ENCODE measurements at regions not wholly inside any gene's neighbourhood (a gene's known extent, or its start where the extent isn't known, plus 50 kb on each side); places are given as distances from the start of the nearest gene placed in this dataset.

- no peak for DNase-seq (ENCODE audit: low read depth in 3 of 3, low spot score in 2 of 3)
Measured at GRCh38 chr18:24995755-24996154, 356.2 kb downstream of the ZNF521 start.

GRCh38 chr18:24999650-25000267 is 352.2 kb downstream of the ZNF521 start:
- no peak for DNase-seq (ENCODE audit: low read depth in 3 of 3, low spot score in 2 of 3)

- no peak for DNase-seq (ENCODE audit: low read depth in 3 of 3, low spot score in 2 of 3)
Measured at GRCh38 chr18:25001803-25002202, 350.2 kb downstream of the ZNF521 start.

- DNase-seq (ENCODE audit: low read depth in 3 of 3, low spot score in 2 of 3) = no peak
Measured at GRCh38 chr18:25005541-25006403, 346.2 kb downstream of the ZNF521 start.

GRCh38 chr18:25010623-25011374 is 341.2 kb downstream of the ZNF521 start:
- no peak for DNase-seq (ENCODE audit: low read depth in 3 of 3, low spot score in 2 of 3)

All from right renal cortex interstitium (tissue), 3 donors.